GM12874 (cell line): ENCODE measurements at regions not wholly inside any gene's neighbourhood (a gene's known extent, or its start where the extent isn't known, plus 50 kb on each side); places are given as distances from the start of the nearest gene placed in this dataset.

Experiments
- TF ChIP-seq, protein P1 (sequence below): IDR thresholded peaks from 2 replicates; pipeline ENCODE4 v1.5.1; 2011; ENCODE audit warnings: low read depth, mild to moderate bottlenecking, control low read depth, low read length, moderate library complexity; ENCODE audit not compliant: insufficient read depth

DNA sequence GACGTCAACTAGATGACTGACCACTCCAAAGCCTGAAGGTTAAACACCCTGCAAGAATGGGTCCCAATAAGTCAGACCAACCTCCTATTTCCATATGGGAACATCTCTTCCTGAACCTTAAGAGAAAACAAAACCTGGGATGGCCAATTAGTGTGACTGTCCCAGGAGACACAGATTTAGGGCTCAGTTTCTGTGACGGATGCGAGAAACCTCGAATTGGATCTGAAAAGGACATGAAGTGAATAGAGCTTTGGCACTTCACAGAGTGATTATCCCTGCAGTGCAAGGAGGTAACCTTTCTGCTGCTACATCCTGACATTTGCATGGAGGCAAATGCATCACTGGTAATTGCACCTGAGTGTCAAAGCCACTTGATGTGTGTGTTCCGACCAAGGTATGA is 442.2 kb upstream of the KLF12 start:
- TF ChIP-seq, protein P1, sequence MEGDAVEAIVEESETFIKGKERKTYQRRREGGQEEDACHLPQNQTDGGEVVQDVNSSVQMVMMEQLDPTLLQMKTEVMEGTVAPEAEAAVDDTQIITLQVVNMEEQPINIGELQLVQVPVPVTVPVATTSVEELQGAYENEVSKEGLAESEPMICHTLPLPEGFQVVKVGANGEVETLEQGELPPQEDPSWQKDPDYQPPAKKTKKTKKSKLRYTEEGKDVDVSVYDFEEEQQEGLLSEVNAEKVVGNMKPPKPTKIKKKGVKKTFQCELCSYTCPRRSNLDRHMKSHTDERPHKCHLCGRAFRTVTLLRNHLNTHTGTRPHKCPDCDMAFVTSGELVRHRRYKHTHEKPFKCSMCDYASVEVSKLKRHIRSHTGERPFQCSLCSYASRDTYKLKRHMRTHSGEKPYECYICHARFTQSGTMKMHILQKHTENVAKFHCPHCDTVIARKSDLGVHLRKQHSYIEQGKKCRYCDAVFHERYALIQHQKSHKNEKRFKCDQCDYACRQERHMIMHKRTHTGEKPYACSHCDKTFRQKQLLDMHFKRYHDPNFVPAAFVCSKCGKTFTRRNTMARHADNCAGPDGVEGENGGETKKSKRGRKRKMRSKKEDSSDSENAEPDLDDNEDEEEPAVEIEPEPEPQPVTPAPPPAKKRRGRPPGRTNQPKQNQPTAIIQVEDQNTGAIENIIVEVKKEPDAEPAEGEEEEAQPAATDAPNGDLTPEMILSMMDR, result no peak

DNA sequence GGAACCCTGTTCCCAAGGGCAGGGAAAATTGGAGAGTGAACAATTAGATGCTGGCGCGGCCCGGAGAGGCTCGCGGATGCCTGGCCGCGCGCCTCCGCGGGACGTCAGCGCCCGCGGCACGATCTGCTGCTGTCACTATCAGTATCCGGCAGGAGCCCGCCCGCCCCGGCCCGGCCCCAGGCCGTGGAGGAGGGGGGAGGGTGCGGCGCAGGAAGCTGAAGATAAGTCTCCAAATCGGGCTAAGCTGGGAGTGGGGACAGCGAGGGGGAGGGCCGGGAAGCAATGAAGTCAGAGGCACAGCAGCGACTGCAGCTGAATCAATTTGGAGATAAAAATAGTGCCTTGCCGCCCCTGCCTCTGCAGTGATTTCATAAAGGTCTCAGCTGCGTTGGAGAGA is 441.5 kb upstream of the KLF12 start:
- TF ChIP-seq, protein P1, result no peak

DNA sequence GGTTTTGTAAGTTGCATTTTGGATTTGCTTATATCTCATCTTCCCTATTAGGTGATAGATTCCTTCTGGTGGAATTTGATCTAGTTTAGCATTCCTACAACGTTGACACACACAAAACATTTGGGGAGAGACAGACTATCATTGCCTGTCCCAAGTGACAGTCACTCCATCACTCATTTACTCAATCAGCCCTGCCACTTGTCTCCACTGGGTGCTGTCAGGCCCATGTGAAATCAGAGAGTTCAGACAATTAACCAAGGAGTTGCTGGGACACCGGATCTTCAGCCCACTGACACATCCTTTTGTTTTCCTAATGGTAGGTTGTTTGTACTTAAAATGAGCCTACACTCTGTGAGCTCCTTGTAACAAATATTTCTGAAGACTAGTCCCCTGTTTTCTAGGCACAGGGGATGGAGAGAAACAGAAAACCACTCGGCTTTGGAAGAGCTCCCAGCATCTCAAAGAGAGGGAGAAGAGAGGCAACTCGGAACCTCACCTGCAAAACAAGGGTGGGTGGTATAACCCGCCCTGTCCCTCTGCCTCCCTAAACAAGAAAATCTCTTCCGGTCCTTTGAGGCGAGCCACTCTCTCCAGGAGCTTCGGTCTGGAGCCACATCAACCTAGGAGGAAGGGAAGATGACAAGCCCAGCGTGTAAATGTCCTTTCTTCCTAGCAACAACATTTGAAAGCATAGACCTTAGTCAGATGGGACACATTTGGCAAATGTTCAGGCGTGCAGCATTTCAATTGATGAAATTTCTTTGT is 440.9 kb upstream of the KLF12 start:
- TF ChIP-seq, protein P1, result no peak

DNA sequence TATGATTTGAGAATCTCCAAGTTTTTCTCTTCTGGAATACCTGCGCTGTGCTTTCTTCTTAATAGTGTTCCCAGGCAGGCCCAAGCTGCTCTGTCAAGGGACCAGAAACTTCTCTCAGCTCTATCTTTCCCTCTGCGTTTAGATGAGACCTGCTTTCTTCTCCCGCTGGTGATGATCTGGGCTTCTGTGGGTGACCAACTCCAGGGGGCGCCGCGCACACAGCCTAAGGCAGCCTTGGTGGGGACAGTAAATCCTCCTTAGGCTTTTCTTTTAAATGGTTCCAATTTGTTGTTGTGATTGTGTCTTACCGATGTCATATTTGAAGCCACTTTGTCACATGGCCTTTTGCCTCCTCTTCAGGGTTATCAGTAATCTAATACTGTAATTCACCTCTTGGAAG is 439.4 kb upstream of the KLF12 start:
- TF ChIP-seq, protein P1, result peak; percentile 27; the same call in 1 of the 2 replicates

- TF ChIP-seq, protein P1, result no peak
These were observed 437.6 kb upstream of the KLF12 start for GRCh38 chr13:74571811-74572210.

DNA sequence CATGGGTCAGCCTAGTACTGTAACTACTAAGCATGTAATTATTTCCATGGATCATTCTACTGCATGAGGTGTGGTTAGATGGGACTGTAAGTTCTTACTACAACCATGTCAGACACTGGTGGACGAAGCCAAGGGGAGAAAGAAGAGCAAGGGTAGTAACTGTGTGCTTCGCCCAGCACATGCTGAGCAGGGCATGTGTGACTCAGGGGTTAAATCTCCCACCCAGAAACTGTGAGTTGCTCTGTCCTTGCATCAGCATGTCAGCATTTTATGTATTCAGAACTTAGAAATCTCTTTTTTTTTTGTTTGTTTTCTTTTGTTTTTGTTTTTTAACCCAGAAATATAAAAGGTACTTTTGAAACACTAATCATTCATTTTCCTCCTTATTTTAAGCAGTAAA is 436.6 kb upstream of the KLF12 start:
- TF ChIP-seq, protein P1, result no peak

GRCh38 chr13:74570046-74570445 is 435.8 kb upstream of the KLF12 start:
- TF ChIP-seq, protein P1, result no peak

GRCh38 chr13:74569251-74569650 is 435.0 kb upstream of the KLF12 start:
- TF ChIP-seq, protein P1, result no peak
